GM18511 (cell line): ENCODE measurements at regions not wholly inside any gene's neighbourhood (a gene's known extent, or its start where the extent isn't known, plus 50 kb on each side); places are given as distances from the start of the nearest gene placed in this dataset.
"Not testable (repeated sequence)": the region's sequence is repeated elsewhere in the genome, so short reads cannot be mapped to it uniquely, and the experiment has no call there.

Experiments used
- ATAC-seq: cut with Tn5 transposase; IDR thresholded peaks from one replicate; pipeline ENCODE4 v1.9.1; 2021; ENCODE audit warnings: mild to moderate bottlenecking, moderate library complexity; ENCODE audit not compliant: unreplicated experiment

- ATAC-seq = no peak
Observed at GRCh38 chr6:140269591-140270165, 895.2 kb upstream of the CITED2 start.

DNA sequence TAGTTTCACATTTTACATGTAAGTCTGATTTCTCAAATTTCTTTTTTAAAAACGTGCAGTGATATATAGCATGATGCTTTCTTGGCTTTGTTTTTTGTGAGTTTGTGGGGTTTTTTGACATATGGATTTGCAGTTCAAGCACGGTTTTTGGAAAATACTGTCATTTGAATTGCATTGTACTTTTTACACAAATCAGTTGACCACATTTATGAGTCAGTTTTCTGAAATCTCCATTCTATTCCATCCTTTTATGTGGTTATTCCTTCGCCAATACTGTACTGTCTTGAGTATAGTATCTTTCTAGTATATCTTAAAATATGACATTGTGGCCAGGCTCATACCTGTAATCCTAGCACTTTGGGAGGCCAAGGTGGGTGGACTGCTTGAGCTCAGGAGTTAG is 890.0 kb upstream of the CITED2 start:
- ATAC-seq = no peak

GRCh38 chr6:140258302-140258701 is 883.9 kb upstream of the CITED2 start:
- not testable (repeated sequence) for ATAC-seq

GRCh38 chr6:140256248-140256647 is 881.8 kb upstream of the CITED2 start:
- no peak for ATAC-seq

DNA sequence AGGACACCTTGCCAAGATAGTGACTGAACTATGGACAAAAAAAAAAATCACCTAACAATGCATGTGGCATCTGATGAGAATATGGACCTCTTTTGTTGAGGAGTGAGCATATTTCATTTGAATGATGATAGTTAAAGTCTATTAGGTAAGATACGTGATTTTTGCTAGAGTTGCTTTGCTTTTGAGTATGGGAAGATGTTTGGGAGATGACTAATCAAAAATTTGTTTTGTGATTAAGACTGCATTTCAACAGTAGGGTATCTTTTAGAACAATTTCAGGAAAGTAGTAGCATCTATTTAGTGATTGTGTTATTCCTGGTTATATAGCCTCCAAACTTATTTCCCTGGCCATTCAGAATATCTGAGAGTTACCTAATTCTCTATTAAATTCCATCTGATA is 878.6 kb upstream of the CITED2 start:
- no peak for ATAC-seq

GRCh38 chr6:140252099-140252498 is 877.7 kb upstream of the CITED2 start:
- no peak for ATAC-seq

GRCh38 chr6:140245296-140246040 is 871.0 kb upstream of the CITED2 start:
- no peak for ATAC-seq

GRCh38 chr6:140237251-140237650 is 862.8 kb upstream of the CITED2 start:
- no peak for ATAC-seq

DNA sequence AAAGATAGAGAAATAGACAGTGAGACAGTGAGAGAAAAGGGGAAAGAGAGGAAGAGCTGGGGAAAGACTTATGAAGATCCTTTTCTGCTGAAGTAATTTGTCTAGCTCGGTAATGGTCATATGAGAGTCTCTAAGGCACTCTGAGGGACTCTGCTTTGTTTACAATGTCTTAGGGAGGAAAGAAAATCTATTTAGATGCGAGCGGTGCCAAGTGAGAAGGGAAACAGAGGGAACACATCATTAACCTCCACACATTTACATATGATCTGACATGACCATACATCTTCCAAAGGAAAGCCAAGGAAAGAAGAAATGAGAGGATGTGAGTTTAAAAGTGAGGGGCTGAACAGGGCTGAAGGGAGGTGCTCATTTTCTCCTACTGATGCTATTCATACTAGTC is 862.3 kb upstream of the CITED2 start:
- no peak for ATAC-seq

DNA sequence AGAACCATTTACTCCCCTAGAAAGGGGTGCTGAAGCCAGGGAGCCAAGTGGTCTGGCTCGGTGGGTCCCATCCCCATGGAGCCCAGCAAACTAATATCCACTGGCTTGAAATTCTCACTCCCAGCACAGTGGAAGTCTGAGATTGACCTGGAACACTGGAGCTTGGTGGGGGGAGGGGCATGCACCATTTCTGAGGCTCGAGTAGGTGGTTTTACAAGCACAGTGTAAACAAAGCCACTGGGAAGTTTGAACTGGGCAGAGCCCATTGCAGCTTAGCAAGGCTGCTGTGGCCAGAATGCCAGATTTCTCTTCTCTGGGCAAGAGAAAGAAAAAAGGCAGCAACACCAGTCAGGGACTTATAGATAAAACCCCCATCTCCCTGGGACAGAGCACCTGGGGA is 855.8 kb upstream of the CITED2 start:
- ATAC-seq = no peak

DNA sequence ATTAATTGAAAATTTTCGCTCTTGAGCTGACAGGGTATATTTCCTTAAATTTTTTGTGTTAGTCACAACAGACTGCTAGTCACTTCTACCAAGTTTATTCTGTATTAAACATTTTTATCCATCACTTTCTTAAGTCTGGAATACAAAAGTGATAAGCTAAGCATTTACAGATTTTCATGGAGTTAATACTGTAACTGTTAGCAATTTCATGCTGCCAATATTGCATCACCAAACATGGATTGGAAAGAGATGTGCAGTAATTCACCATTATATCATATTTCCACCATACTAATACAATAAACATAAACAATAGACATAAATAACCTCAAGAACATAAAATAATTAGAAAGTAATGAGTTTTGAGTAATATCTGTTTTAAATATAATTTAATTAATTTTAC is 854.0 kb upstream of the CITED2 start:
- no peak for ATAC-seq

- ATAC-seq = no peak
Observed at GRCh38 chr6:140226637-140227036, 852.2 kb upstream of the CITED2 start.

- no peak for ATAC-seq
Observed at GRCh38 chr6:140225701-140226436, 851.4 kb upstream of the CITED2 start.

DNA sequence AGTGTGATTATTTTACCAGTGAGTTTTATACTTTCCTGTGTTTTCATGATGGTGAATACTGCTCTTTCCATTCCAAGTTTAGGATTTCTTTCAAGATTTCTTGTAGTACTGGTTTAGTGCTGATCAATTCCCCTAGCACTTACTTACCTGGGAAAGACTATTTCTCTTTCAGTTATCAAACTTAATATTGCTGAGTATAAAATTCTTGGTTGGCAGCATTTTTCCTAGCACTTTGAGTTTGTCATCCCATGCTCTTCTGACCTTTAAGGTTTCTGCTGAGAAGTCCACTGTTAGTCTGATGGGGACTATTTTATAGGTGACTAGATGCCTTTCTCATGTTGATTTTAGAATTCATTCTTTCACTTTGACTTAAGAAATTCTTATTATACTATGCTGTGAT is 842.8 kb upstream of the CITED2 start:
- ATAC-seq = no peak

DNA sequence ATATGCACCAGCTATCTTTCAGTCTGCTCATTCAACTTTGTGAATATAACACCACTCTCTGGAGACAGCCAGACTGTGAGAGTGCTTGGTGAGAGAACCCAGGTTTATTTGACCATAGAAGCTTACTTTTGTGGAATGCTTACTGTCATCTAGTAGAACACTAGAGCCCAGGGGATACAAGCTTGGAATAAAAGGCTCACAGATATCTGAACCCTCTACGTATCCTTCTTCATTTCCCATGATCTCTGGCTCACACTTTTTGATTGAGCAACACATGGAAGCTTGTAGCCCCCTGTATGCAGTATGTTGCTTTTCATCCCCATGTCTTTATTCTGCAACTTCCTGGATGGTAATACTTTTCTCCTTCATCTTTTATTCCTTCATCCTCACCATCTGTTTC is 835.3 kb upstream of the CITED2 start:
- no peak for ATAC-seq

- ATAC-seq = no peak
Observed at GRCh38 chr6:140208286-140208685, 833.8 kb upstream of the CITED2 start.

GRCh38 chr6:140205795-140206593 is 831.5 kb upstream of the CITED2 start:
- no peak for ATAC-seq

DNA sequence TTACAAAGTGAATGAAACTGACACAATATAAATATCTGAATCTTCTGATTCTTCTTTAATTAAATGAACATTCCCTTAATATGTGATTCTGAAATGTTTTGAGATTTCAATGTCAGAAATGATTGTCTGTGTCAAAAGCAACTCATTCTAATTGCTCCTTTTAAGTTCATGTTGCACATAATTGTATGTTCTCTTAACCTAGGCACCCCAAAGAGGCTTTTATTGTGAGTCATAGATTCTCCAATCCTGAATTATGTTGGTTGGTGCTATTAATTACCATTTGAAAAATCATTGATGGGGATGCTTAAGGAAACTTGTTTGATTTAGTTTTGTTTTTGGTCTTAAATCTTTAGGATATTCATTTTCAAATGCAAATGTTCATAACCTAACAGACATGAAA is 829.7 kb upstream of the CITED2 start:
- ATAC-seq = no peak

DNA sequence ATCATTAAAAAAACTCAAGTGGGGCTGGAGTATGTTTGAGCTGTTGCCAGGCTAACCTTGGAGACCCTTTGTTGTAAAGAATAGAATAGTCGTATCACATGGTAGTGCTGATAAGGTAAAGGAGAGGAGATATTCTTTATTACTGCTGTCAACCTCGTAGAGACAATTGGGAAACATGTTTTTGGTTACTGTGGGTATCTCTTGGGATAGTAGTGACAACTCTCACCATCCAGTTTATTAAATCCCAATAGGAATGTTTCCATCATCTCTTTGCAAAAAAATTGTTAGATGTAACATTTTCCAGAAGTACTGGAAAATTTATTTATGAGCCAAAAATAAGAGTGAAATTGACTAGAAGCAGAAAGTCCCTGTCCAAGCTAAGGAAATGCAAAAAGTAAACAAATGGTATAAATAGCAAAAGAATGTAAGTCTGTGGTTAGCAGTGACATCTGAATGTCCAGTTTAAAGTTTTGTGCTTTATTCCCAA is 829.3 kb upstream of the CITED2 start:
- ATAC-seq = no peak

DNA sequence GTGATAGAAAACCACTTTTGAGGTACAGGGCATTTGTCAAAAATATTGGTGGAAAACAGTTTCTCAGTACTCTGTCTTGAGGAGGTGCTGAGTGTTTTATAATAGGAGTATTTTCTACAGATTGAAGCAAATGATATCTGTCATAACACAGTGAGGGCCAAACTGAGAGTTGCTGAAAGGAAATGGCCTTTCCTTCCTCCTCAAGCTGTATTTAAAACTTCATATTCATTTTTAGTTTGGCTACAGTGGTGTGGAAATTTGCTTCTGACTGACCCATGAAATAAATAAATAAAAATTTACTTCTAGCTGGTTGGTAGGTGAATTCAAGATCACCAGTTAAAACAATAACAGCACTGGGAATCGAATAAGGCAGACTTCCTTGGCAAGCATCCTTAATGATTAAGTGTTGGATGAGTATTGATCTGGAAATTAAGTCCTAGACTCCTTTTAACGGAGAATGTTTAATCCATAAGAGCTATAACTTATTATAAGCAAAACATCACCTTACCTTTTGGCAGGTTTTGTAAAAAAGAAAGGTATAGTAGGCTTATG is 828.6 kb upstream of the CITED2 start:
- no peak for ATAC-seq
